H1 (cell line): ENCODE measurements at regions not wholly inside any gene's neighbourhood (a gene's known extent, or its start where the extent isn't known, plus 50 kb on each side); places are given as distances from the start of the nearest gene placed in this dataset.

Source experiments
- BRCA1 ChIP-seq: IDR thresholded peaks from 2 replicates; pipeline ENCODE4 v1.6.1; 2012; ENCODE audit warnings: low read depth, low read length, improper control_type of control experiment
- CHD1 ChIP-seq: IDR thresholded peaks from 2 replicates; pipeline ENCODE4 v1.6.1; 2012; ENCODE audit warnings: low read depth, low read length, improper control_type of control experiment
- SIRT6 ChIP-seq: IDR thresholded peaks from one replicate; pipeline ENCODE4 v1.7.1; 2012; ENCODE audit warnings: low read length, inconsistent platforms
- ZNF274 ChIP-seq: IDR thresholded peaks from 2 replicates; pipeline ENCODE4 v1.7.0; 2012; ENCODE audit warnings: low read length, borderline replicate concordance; ENCODE audit errors: extremely low read depth
- TF ChIP-seq, protein P1 (sequence below): fragments of 300-600 bp; sonication (generic); IDR thresholded peaks from 2 replicates; pipeline ENCODE4 v1.7.1; 2012; ENCODE audit warnings: low read length, moderate library complexity, mild to moderate bottlenecking, inconsistent platforms; ENCODE audit not compliant: insufficient replicate concordance

DNA sequence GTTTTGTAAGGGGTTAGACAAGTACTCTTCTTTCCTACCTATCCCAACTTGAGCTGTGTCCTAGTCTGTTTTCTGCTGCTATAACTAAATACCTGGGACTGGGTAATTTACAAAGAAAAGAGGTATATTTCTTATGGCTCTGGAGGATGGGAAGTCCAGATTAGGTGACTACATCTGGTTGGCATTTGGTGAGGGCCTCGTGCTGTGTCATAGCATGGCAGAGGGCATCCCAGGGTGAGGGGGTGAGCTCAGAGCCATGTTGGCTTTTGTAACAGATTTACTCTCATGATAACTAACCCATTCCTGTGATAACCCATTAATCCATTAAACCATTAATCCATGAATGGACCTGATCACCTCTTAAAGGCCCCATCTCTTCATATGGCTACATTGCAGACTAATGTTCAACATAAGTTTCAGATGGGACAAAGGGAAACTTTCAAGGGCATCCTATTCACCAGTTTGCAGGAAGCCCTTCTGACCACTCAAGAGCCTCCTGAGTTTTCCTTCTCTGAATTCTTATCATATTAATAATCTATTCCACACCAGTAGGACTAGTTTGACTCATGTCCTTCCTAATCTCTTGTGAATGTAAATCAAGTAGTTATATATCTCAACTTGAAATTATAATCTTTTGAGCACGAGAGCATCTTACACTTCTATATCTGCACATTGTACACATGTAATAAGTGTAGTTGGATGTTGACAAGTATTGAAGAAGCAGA, 185.7 kb upstream of the ZPLD1 start (continued):
- TF ChIP-seq, protein P1, sequence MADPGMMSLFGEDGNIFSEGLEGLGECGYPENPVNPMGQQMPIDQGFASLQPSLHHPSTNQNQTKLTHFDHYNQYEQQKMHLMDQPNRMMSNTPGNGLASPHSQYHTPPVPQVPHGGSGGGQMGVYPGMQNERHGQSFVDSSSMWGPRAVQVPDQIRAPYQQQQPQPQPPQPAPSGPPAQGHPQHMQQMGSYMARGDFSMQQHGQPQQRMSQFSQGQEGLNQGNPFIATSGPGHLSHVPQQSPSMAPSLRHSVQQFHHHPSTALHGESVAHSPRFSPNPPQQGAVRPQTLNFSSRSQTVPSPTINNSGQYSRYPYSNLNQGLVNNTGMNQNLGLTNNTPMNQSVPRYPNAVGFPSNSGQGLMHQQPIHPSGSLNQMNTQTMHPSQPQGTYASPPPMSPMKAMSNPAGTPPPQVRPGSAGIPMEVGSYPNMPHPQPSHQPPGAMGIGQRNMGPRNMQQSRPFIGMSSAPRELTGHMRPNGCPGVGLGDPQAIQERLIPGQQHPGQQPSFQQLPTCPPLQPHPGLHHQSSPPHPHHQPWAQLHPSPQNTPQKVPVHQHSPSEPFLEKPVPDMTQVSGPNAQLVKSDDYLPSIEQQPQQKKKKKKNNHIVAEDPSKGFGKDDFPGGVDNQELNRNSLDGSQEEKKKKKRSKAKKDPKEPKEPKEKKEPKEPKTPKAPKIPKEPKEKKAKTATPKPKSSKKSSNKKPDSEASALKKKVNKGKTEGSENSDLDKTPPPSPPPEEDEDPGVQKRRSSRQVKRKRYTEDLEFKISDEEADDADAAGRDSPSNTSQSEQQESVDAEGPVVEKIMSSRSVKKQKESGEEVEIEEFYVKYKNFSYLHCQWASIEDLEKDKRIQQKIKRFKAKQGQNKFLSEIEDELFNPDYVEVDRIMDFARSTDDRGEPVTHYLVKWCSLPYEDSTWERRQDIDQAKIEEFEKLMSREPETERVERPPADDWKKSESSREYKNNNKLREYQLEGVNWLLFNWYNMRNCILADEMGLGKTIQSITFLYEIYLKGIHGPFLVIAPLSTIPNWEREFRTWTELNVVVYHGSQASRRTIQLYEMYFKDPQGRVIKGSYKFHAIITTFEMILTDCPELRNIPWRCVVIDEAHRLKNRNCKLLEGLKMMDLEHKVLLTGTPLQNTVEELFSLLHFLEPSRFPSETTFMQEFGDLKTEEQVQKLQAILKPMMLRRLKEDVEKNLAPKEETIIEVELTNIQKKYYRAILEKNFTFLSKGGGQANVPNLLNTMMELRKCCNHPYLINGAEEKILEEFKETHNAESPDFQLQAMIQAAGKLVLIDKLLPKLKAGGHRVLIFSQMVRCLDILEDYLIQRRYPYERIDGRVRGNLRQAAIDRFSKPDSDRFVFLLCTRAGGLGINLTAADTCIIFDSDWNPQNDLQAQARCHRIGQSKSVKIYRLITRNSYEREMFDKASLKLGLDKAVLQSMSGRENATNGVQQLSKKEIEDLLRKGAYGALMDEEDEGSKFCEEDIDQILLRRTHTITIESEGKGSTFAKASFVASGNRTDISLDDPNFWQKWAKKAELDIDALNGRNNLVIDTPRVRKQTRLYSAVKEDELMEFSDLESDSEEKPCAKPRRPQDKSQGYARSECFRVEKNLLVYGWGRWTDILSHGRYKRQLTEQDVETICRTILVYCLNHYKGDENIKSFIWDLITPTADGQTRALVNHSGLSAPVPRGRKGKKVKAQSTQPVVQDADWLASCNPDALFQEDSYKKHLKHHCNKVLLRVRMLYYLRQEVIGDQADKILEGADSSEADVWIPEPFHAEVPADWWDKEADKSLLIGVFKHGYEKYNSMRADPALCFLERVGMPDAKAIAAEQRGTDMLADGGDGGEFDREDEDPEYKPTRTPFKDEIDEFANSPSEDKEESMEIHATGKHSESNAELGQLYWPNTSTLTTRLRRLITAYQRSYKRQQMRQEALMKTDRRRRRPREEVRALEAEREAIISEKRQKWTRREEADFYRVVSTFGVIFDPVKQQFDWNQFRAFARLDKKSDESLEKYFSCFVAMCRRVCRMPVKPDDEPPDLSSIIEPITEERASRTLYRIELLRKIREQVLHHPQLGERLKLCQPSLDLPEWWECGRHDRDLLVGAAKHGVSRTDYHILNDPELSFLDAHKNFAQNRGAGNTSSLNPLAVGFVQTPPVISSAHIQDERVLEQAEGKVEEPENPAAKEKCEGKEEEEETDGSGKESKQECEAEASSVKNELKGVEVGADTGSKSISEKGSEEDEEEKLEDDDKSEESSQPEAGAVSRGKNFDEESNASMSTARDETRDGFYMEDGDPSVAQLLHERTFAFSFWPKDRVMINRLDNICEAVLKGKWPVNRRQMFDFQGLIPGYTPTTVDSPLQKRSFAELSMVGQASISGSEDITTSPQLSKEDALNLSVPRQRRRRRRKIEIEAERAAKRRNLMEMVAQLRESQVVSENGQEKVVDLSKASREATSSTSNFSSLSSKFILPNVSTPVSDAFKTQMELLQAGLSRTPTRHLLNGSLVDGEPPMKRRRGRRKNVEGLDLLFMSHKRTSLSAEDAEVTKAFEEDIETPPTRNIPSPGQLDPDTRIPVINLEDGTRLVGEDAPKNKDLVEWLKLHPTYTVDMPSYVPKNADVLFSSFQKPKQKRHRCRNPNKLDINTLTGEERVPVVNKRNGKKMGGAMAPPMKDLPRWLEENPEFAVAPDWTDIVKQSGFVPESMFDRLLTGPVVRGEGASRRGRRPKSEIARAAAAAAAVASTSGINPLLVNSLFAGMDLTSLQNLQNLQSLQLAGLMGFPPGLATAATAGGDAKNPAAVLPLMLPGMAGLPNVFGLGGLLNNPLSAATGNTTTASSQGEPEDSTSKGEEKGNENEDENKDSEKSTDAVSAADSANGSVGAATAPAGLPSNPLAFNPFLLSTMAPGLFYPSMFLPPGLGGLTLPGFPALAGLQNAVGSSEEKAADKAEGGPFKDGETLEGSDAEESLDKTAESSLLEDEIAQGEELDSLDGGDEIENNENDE = no peak
- TF ChIP-seq ZNF274 (no peak), SIRT6 (no peak), BRCA1 (no peak), CHD1 (no peak)
